GM19395 (cell line): ENCODE measurements at regions not wholly inside any gene's neighbourhood (a gene's known extent, or its start where the extent isn't known, plus 50 kb on each side); places are given as distances from the start of the nearest gene placed in this dataset.

ENCODE experiments used
- ATAC-seq: cut with Tn5 transposase; IDR thresholded peaks from one replicate; pipeline ENCODE4 v1.9.1; 2021; ENCODE audit warnings: mild to moderate bottlenecking, moderate library complexity; ENCODE audit not compliant: unreplicated experiment

- ATAC-seq, result no peak
These were observed 113.9 kb downstream of the THNSL2 start for GRCh38 chr2:88283886-88284592.

GRCh38 chr2:88281302-88282217, 111.4 kb downstream of the THNSL2 start:
- ATAC-seq, result no peak

DNA sequence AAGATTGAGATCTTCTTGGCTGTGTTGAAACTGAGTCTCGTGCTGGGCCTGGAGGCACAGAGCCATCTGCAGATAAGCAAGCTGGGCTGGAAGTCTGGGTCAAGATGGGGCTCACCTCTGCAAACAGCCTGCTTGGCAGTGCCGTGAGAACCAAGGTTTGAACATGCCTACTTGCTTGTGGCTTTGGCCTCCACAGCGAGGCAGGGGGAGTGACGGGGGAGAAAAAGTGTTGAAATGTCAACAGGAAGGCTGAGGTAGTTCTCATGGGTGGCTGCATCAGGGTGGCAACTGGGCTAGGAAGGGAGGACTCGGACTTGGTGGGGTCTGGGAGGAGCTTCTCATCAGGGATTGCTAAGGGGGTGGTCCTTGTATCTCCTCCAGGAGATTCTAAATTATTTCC, 99.7 kb downstream of the THNSL2 start:
- ATAC-seq, result no peak

DNA sequence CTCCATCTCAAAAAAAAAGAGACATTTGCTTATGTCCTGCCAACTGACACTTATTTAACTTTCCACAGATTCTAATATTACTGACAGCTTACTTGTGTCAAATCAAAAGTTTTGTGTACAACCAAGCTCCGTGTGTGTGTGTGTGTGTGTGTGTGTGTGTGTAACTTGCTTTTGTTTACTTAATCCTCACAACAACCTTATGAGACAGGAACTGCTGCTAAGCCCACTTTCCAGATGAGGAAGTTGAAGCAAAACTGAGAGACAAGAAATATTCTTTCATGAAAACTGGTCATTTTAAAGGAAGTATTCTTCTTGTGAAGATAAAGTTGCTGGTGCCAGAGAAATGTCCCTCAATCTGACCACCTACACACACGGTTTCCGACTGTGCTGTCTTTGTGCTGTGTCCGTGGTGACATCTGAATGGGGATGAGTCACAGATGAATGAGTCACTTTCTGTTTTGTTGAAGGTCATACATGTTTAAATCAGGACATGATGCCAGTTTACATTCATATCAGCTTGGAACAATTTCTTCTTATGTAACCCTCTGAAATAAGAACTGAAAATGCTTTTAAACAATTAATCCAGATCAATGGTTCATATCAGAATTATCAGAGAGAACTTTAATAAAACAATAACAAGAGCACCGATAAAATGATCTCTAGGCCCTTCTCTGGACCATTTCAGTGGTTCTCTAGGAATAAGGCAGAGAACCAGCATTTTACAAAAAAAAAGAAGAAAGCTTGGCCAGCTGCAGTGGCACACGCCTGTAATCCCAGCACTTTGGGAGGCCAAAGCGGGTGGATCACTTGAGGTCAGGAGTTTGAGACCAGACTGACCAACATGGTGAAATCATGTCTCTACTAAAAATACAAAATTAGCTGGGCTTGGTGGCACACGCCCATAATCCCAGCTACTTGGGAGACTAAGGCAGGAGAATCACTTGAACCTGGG, 95.5 kb downstream of the THNSL2 start:
- ATAC-seq, result no peak

- ATAC-seq, result no peak
These were observed 93.7 kb downstream of the THNSL2 start for GRCh38 chr2:88263861-88264260.

- no peak for ATAC-seq
These were observed 91.6 kb downstream of the THNSL2 start for GRCh38 chr2:88261725-88262124.

- no peak for ATAC-seq
These were observed 88.1 kb downstream of the THNSL2 start for GRCh38 chr2:88258208-88258607.

GRCh38 chr2:88254437-88255091, 84.4 kb downstream of the THNSL2 start:
- ATAC-seq, result no peak

DNA sequence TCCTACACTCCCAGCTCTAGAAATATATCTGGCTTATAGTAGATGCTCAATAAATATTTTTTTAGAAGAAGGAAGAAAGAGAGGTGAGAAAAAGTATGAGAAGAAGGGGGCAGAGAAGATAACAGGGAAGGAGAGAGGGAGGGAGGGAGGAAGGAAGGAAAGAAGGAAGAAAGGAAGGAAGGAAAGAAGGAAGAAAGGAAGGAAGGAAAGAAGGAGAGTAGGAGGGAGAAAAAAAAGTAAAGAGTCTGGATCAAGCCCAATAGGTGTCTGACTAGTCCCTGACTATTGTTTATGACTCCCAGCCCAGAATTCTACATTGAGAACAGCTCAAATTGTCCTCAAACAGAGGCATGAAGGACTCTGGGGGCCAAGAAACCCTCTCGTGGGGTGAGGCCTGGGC, 83.9 kb downstream of the THNSL2 start:
- no peak for ATAC-seq

GRCh38 chr2:88253375-88253774, 83.2 kb downstream of the THNSL2 start:
- no peak for ATAC-seq

GRCh38 chr2:88252646-88253045, 82.5 kb downstream of the THNSL2 start:
- no peak for ATAC-seq

GRCh38 chr2:88252111-88252510, 82.0 kb downstream of the THNSL2 start:
- ATAC-seq, result no peak

- no peak for ATAC-seq
These were observed 80.3 kb downstream of the THNSL2 start for GRCh38 chr2:88250404-88250803.

DNA sequence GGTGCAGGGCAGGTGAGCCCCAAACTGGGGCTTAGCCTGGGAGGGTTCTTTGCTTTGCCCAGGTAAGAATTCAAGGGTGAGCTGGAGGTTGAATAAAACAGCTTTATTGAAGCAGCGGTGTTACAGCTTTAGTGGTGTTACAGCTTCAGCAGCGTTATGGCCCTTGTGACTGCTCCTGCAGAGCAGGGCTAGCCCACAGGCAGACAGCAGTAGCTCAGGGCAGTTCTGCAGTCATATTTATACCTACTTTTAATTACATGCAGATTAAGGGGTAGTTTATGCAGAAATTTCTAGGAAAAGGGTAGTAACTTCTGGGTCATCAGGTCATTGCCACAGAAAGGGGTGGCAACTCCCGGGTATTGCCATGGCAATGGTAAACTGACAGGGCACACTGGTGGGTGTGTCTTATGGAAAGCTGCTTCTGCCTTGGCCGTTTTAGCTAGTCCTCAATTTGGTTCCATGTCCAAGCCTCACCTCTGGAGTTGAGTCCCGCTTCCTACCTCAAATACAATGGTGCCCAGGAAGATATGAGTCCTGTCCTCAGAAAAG, 78.2 kb downstream of the THNSL2 start:
- ATAC-seq, result no peak

DNA sequence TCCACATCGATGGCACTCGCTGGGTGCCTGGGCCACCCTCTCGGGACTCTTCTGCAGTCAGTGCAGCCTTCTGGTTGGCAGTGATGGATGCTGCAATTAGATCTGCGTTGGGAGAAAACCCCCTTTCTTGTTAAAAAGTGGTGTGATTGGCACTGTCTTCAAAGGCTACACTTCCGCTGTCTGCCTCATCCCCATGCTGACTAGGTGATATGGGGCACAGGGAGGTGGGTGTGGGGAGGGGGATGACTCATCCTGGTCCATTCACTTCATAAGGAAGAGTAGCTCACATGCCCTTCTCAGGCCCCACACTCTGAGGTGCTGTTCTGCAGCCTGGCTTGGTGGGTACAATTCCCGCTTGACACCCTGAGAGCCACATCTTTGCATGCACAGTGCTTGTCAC, 77.4 kb downstream of the THNSL2 start:
- ATAC-seq, result no peak

GRCh38 chr2:88245109-88245508, 75.0 kb downstream of the THNSL2 start:
- ATAC-seq, result no peak

DNA sequence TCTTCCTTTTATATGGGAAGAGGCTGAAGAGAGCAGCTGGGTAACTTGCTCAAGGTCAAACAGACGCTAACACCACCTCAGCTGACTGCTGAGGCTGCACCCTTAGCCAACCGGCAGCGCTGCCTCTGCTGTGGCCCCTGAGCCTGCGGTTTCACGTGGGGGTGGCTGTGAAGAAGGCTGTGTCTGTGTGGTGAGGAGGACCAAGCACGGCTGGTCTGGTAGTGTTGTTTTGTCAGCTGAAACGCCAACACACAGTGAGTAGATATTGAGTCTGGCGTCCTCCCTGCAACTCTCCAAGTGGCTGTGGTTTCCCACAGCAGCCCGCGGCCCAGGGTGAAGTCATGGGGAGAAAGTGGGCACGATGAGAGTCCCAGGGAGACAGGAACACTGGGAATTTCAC, 69.6 kb downstream of the THNSL2 start:
- no peak for ATAC-seq

DNA sequence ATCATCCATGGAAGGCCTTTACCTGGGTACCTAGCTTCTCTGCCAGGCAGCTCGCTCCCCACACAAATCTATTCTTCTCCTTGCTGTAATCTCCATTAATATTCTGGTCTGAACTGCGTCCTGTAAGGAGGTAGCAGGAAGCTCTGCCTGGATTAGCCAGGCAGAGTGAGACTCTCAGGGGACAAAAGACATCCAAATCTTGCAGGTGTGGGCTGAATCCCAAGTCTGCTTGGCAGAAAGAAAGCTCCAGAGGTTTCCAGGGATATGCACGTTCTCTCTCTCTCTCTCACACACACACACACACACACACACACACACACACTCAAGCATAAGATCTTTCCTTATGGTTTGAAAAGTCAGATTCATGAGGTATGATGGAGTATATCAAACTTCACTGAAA, 66.5 kb downstream of the THNSL2 start:
- ATAC-seq, result no peak
